ENCODE measurements at regions not wholly inside any gene's neighbourhood (a gene's known extent, or its start where the extent isn't known, plus 50 kb on each side); places are given as distances from the start of the nearest gene placed in this dataset.

- TF ChIP-seq CTCF (IDR thresholded peaks at IDR 0.05; ENCODE audit: low read length) (no peak), EZH2 (IDR thresholded peaks at IDR 0.05; ENCODE audit: borderline replicate concordance, low read length) (no peak)
These were observed 76.1 kb upstream of the EMCN start for GRCh38 chr4:100593935-100594334.
